IPS DF 19.7 (cell line): ENCODE measurements at regions not wholly inside any gene's neighbourhood (a gene's known extent, or its start where the extent isn't known, plus 50 kb on each side); places are given as distances from the start of the nearest gene placed in this dataset.
"Not testable (repeated sequence)": the region's sequence is repeated elsewhere in the genome, so short reads cannot be mapped to it uniquely, and the experiment has no call there.

Experiments
- DNase-seq: peaks from one replicate; pipeline ENCODE4 v3.0.0-alpha.2; 2013; ENCODE audit warnings: low read depth, low spot score

GRCh38 chr11:130526846-130527245 lies 78.4 kb downstream of the ADAMTS15 start:
- DNase-seq: no peak

GRCh38 chr11:130527636-130528297 lies 79.3 kb downstream of the ADAMTS15 start:
- DNase-seq: no peak

- no peak for DNase-seq
These were observed 80.1 kb downstream of the ADAMTS15 start for GRCh38 chr11:130528298-130529261.

- DNase-seq: no peak
These were observed 80.9 kb downstream of the ADAMTS15 start for GRCh38 chr11:130529366-130529765.

- DNase-seq: no peak
These were observed 82.6 kb downstream of the ADAMTS15 start for GRCh38 chr11:130531061-130531460.

- no peak for DNase-seq
These were observed 84.8 kb downstream of the ADAMTS15 start for GRCh38 chr11:130533113-130533798.

- no peak for DNase-seq
These were observed 85.4 kb downstream of the ADAMTS15 start for GRCh38 chr11:130533871-130534270.

GRCh38 chr11:130534551-130534950 lies 86.1 kb downstream of the ADAMTS15 start:
- no peak for DNase-seq

- no peak for DNase-seq
These were observed 87.1 kb downstream of the ADAMTS15 start for GRCh38 chr11:130535520-130535919.

- no peak for DNase-seq
These were observed 87.9 kb downstream of the ADAMTS15 start for GRCh38 chr11:130536106-130537040.

- DNase-seq: not testable (repeated sequence)
These were observed 91.2 kb downstream of the ADAMTS15 start for GRCh38 chr11:130539680-130540079.

- DNase-seq: no peak
These were observed 95.8 kb downstream of the ADAMTS15 start for GRCh38 chr11:130544266-130544665.

- DNase-seq: no peak
These were observed 97.1 kb downstream of the ADAMTS15 start for GRCh38 chr11:130545449-130546072.

- no peak for DNase-seq
These were observed 98.0 kb downstream of the ADAMTS15 start for GRCh38 chr11:130546438-130546837.

GRCh38 chr11:130546901-130547694 lies 98.7 kb downstream of the ADAMTS15 start:
- no peak for DNase-seq

GRCh38 chr11:130547761-130548490 lies 99.5 kb downstream of the ADAMTS15 start:
- DNase-seq: no peak

- no peak for DNase-seq
These were observed 100.0 kb downstream of the ADAMTS15 start for GRCh38 chr11:130548491-130548833.

- DNase-seq: no peak
These were observed 101.1 kb downstream of the ADAMTS15 start for GRCh38 chr11:130549393-130549999.

- no peak for DNase-seq
These were observed 101.7 kb downstream of the ADAMTS15 start for GRCh38 chr11:130550150-130550549.
